GM18505 (cell line): ENCODE measurements at regions not wholly inside any gene's neighbourhood (a gene's known extent, or its start where the extent isn't known, plus 50 kb on each side); places are given as distances from the start of the nearest gene placed in this dataset.
"Not testable (repeated sequence)": the region's sequence is repeated elsewhere in the genome, so short reads cannot be mapped to it uniquely, and the experiment has no call there.

ENCODE experiments used
- ATAC-seq: cut with Tn5 transposase; IDR thresholded peaks from one replicate; pipeline ENCODE4 v1.9.1; 2021; ENCODE audit not compliant: unreplicated experiment
- POLR2A ChIP-seq: IDR thresholded peaks from 4 replicates; pipeline ENCODE4 v1.6.1; 2011; ENCODE audit warnings: borderline replicate concordance; ENCODE audit not compliant: insufficient read depth, insufficient read length; ENCODE audit errors: extremely low read depth

DNA sequence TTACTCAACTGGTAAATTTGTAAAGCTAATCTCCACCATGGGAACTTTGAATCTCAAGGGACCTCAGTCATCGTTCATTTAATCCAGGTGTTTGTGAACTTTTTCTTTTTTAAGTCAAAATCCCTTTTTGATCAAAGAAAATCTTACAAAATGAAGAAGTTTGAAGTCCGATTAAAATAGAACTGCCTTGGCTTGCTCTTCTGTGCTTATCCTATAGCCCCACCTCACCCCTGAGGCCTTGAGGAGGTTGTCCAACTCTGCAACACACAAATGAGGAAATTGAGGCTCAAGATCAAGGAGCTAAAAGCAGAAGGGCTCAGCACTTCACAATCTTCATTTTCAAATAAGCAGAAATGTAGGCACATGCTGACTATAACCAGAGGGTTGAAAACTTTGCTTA lies 240.3 kb upstream of the SFRP2 start:
- ATAC-seq: no peak
- TF ChIP-seq POLR2A: no peak

- ATAC-seq: no peak
- TF ChIP-seq POLR2A: no peak
Measured at GRCh38 chr4:154025110-154025509, 236.2 kb upstream of the SFRP2 start.

GRCh38 chr4:154024097-154024694 lies 235.3 kb upstream of the SFRP2 start:
- ATAC-seq: no peak
- TF ChIP-seq POLR2A: no peak

- ATAC-seq: not testable (repeated sequence)
Measured at GRCh38 chr4:154023671-154024070, 234.8 kb upstream of the SFRP2 start.

- ATAC-seq: no peak
- TF ChIP-seq POLR2A: no peak
Measured at GRCh38 chr4:154019811-154020210, 230.9 kb upstream of the SFRP2 start.

- no peak for ATAC-seq
- no peak for TF ChIP-seq POLR2A
Measured at GRCh38 chr4:154018659-154019058, 229.8 kb upstream of the SFRP2 start.

- TF ChIP-seq POLR2A: no peak
- no peak for ATAC-seq
Measured at GRCh38 chr4:154015578-154015977, 226.7 kb upstream of the SFRP2 start.

GRCh38 chr4:154014407-154015321 lies 225.8 kb upstream of the SFRP2 start:
- ATAC-seq: no peak
- no peak for TF ChIP-seq POLR2A

- ATAC-seq: no peak
- TF ChIP-seq POLR2A: no peak
Measured at GRCh38 chr4:154013576-154013975, 224.7 kb upstream of the SFRP2 start.

DNA sequence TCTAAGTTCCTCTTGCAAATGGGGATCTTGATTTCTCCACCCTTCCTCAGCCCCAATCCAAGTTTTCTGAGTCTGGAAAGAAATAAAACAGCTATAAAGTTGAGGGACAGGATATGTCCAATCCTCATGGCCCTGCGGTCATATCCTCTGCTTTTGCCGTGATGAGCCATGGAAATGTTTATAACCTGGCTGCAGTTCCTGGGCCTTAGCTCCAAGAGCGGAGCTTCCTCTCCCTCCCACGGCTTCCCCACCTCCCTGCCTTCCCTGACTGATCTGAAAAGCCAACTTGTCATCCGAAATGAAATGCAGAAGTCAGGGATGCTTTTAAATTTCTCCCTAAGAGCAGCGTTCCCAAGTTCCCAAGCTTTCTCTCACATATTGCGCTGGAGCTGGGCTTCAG lies 221.5 kb upstream of the SFRP2 start:
- no peak for ATAC-seq
- TF ChIP-seq POLR2A: no peak

DNA sequence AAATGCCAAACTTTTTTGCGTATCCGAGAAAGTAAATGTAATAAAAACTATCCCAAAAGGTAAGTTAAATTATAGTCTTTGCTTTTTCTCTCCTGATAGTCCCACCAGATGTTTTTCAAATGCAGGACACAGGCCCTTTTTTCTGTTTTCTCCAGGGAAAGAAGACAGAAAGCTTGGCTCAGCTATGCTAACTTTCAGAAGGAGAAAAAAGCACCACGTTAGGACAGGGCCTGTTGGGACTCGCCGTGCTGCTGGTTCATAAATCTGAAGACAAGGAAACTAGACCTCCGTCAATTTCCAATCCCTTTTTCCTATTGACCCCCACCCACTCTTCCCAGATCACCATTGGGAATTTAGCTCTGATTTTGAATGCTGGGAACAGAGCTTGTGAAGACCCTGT lies 220.9 kb upstream of the SFRP2 start:
- no peak for TF ChIP-seq POLR2A
- no peak for ATAC-seq

GRCh38 chr4:154009191-154009590 lies 220.3 kb upstream of the SFRP2 start:
- no peak for ATAC-seq
- TF ChIP-seq POLR2A: no peak

GRCh38 chr4:154005171-154005520 lies 216.3 kb upstream of the SFRP2 start:
- ATAC-seq: no peak
- no peak for TF ChIP-seq POLR2A

DNA sequence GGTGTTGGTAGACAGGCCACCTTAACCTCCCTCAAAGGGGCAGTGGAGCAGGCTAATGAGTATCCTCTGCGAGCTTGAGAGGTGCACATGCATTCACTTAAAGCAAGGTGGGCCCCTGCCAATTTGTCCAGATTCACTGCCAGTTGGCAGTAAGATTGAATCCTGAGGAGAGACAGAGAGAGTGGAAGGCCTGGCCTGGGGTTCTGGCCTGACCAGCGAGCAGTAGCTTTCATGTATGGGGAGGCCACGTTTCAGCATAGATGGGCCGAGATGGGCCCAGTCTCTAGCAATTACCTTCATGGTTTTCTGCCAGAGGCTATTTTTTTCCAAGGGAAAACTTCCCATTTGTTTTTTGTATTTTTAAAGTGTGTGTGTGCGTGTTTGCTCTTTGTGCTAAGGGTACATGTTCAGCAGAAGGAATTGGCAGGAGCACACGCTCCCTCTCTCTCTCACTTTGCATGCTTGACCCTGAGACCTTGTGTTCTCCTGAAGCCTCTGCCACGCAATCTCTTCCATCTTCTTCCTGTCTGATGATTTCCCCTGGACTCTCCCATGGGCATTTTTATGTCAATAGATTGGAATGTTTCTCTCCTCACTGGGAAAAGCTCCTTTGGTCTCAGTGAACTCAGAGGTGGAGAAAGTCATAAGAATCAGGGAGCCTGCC lies 215.8 kb upstream of the SFRP2 start:
- no peak for ATAC-seq
- no peak for TF ChIP-seq POLR2A
